Kidney tubule cell (primary cell): ENCODE measurements at regions not wholly inside any gene's neighbourhood (a gene's known extent, or its start where the extent isn't known, plus 50 kb on each side); places are given as distances from the start of the nearest gene placed in this dataset.

Experiments used
- DNase-seq: peaks from one replicate; pipeline ENCODE4 v3.0.0-alpha.2; 2018; ENCODE audit warnings: low spot score

GRCh38 chr1:55670331-55671082 lies 455.3 kb upstream of the USP24 start:
- no peak for DNase-seq

GRCh38 chr1:55669293-55669692 lies 454.1 kb upstream of the USP24 start:
- DNase-seq = no peak

GRCh38 chr1:55662875-55663274 lies 447.7 kb upstream of the USP24 start:
- DNase-seq = no peak

- DNase-seq = no peak
Measured at GRCh38 chr1:55658917-55659316, 443.8 kb upstream of the USP24 start.

- no peak for DNase-seq
Measured at GRCh38 chr1:55654750-55655149, 439.6 kb upstream of the USP24 start.

- no peak for DNase-seq
Measured at GRCh38 chr1:55654171-55654570, 439.0 kb upstream of the USP24 start.

GRCh38 chr1:55650444-55650843 lies 435.3 kb upstream of the USP24 start:
- no peak for DNase-seq

- no peak for DNase-seq
Measured at GRCh38 chr1:55646181-55646580, 431.0 kb upstream of the USP24 start.

GRCh38 chr1:55645270-55645669 lies 430.1 kb upstream of the USP24 start:
- DNase-seq = no peak

- no peak for DNase-seq
Measured at GRCh38 chr1:55641947-55642346, 426.8 kb upstream of the USP24 start.

- peak; percentile 57 for DNase-seq
Measured at GRCh38 chr1:55640708-55641473, 425.7 kb upstream of the USP24 start.

- no peak for DNase-seq
Measured at GRCh38 chr1:55639526-55639925, 424.4 kb upstream of the USP24 start.

- no peak for DNase-seq
Measured at GRCh38 chr1:55639051-55639450, 423.9 kb upstream of the USP24 start.

- no peak for DNase-seq
Measured at GRCh38 chr1:55636696-55637095, 421.5 kb upstream of the USP24 start.

GRCh38 chr1:55635856-55636255 lies 420.7 kb upstream of the USP24 start:
- DNase-seq = no peak

- no peak for DNase-seq
Measured at GRCh38 chr1:55634516-55634915, 419.4 kb upstream of the USP24 start.

GRCh38 chr1:55632906-55633305 lies 417.7 kb upstream of the USP24 start:
- DNase-seq = peak; percentile 5

GRCh38 chr1:55632058-55632457 lies 416.9 kb upstream of the USP24 start:
- DNase-seq = peak; percentile 10

GRCh38 chr1:55631509-55631908 lies 416.3 kb upstream of the USP24 start:
- DNase-seq = no peak

GRCh38 chr1:55626326-55626725 lies 411.2 kb upstream of the USP24 start:
- no peak for DNase-seq

- no peak for DNase-seq
Measured at GRCh38 chr1:55624766-55625165, 409.6 kb upstream of the USP24 start.

- no peak for DNase-seq
Measured at GRCh38 chr1:55623311-55623710, 408.1 kb upstream of the USP24 start.

GRCh38 chr1:55622074-55622473 lies 406.9 kb upstream of the USP24 start:
- DNase-seq = no peak

GRCh38 chr1:55618199-55618598 lies 403.0 kb upstream of the USP24 start:
- no peak for DNase-seq
